Ammon's horn (tissue), 1 donor: ENCODE measurements at regions not wholly inside any gene's neighbourhood (a gene's known extent, or its start where the extent isn't known, plus 50 kb on each side); places are given as distances from the start of the nearest gene placed in this dataset.

Source experiments
- DNase-seq: peaks from one replicate; pipeline ENCODE4 v3.0.0-alpha.2; 2016; ENCODE audit warnings: low spot score

- no peak for DNase-seq
Measured at GRCh38 chr5:58069846-58070245, 390.0 kb downstream of the PLK2 start.

- no peak for DNase-seq
Measured at GRCh38 chr5:58069016-58069705, 390.7 kb downstream of the PLK2 start.

GRCh38 chr5:58066557-58066956 is 393.3 kb downstream of the PLK2 start:
- no peak for DNase-seq

GRCh38 chr5:58066076-58066475 is 393.8 kb downstream of the PLK2 start:
- DNase-seq = no peak

GRCh38 chr5:58064801-58065200 is 395.1 kb downstream of the PLK2 start:
- no peak for DNase-seq

- no peak for DNase-seq
Measured at GRCh38 chr5:58060996-58061395, 398.9 kb downstream of the PLK2 start.

GRCh38 chr5:58057324-58057723 is 402.6 kb downstream of the PLK2 start:
- no peak for DNase-seq

- DNase-seq = no peak
Measured at GRCh38 chr5:58056546-58056945, 403.3 kb downstream of the PLK2 start.

GRCh38 chr5:58054018-58054417 is 405.9 kb downstream of the PLK2 start:
- no peak for DNase-seq

GRCh38 chr5:58048954-58049353 is 410.9 kb downstream of the PLK2 start:
- no peak for DNase-seq

GRCh38 chr5:58048185-58048925 is 411.5 kb downstream of the PLK2 start:
- no peak for DNase-seq

- no peak for DNase-seq
Measured at GRCh38 chr5:58046371-58046770, 413.5 kb downstream of the PLK2 start.

- no peak for DNase-seq
Measured at GRCh38 chr5:58044166-58044565, 415.7 kb downstream of the PLK2 start.

GRCh38 chr5:58043032-58043945 is 416.6 kb downstream of the PLK2 start:
- no peak for DNase-seq

GRCh38 chr5:58041884-58042283 is 418.0 kb downstream of the PLK2 start:
- peak; percentile 11 for DNase-seq

- no peak for DNase-seq
Measured at GRCh38 chr5:58040846-58041245, 419.0 kb downstream of the PLK2 start.

- DNase-seq = no peak
Measured at GRCh38 chr5:58040044-58040443, 419.8 kb downstream of the PLK2 start.

GRCh38 chr5:58037899-58038298 is 422.0 kb downstream of the PLK2 start:
- no peak for DNase-seq

- no peak for DNase-seq
Measured at GRCh38 chr5:58025809-58026208, 434.1 kb downstream of the PLK2 start.

GRCh38 chr5:58024151-58024550 is 435.7 kb downstream of the PLK2 start:
- DNase-seq = no peak

- no peak for DNase-seq
Measured at GRCh38 chr5:58022055-58022454, 437.8 kb downstream of the PLK2 start.

- DNase-seq = no peak
Measured at GRCh38 chr5:58021466-58021865, 438.4 kb downstream of the PLK2 start.

- DNase-seq = no peak
Measured at GRCh38 chr5:58019614-58020013, 440.3 kb downstream of the PLK2 start.
